ENCODE measurements at regions not wholly inside any gene's neighbourhood (a gene's known extent, or its start where the extent isn't known, plus 50 kb on each side); places are given as distances from the start of the nearest gene placed in this dataset.
A peak's percentile ranks its signal among the peaks of the same experiment; 100 is the strongest.

DNA sequence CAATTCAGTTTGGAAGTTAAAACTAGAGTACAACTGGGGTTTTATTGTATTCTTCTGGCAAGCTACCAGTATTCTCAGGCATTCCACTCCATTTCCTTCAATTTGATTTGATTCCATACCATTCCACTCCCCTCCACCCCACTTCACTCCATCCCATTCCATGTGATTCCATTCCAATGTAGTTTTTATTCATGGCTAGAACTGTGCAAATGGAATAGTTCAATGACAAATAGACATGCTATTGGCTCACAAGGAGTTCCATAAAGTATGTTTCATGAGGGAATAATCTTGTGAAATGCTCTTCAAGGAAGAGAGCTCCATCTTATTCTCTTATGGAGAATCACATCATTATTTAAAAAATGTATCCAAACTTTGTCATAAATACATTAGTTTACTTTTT, 285.0 kb upstream of the BMP2 start:
- no peak for DNase-seq

DNA sequence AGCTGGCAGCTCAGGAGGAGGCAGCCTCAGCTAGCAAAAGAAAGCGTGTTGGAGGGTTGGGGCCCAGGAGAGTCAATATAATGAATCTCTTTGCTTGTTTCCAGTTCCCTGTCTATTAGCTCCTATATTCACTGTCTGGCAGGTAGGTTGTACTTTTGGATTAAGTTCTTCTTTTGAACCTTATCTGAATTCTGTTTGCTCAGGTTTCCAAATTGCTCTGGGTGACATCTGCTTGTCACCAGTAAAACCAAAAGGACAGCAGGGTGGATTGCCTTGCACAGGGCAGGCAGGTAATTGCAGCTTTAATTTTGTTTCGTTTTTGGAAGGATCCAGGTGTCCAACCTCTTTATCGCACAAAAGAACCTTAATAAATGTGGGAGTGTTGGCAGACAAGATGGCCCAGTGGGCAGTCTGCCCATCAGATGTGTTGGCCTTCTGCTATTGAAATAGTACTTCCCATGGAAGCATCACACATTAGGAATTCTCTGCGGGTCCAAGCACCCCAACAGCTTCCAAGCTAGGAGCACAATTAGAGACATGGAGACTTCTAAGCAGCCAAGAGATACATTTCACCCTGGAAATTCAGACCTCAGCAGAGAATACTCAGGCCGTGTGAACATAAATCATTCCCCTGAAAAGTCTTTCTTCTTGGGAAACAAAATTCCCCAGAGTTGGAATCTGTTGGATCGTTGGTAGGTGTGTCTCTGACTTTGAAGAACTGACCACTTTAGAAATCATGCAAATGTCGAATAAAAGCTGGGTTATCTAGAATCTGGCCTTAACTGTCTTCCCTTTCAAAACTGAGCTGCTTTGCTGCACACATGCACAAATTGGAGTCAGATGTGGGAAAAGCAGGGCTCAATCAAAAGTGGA, 286.9 kb upstream of the BMP2 start:
- DNase-seq: peak; percentile 51 to 89

DNA sequence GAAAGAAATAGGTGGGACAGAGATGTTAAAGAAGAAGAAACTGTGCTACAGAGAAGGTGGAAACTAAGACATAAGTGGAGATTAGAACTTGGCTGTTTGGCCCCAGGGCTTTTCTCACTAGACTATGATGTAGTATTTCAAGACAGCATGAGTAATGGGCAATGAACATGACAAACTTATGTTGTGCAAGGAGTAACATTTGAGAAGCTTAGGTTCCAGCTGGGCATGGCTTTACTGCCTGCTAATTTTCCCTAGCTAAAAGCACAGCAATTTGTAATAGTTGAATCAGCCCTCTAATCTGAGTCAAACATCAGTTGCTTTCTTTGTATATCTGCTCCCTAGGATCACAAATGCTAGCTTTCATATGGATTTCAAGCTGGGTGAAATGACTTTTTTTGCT, 294.3 kb upstream of the BMP2 start:
- DNase-seq: peak in 1 of 2 experiments; percentile 8

DNA sequence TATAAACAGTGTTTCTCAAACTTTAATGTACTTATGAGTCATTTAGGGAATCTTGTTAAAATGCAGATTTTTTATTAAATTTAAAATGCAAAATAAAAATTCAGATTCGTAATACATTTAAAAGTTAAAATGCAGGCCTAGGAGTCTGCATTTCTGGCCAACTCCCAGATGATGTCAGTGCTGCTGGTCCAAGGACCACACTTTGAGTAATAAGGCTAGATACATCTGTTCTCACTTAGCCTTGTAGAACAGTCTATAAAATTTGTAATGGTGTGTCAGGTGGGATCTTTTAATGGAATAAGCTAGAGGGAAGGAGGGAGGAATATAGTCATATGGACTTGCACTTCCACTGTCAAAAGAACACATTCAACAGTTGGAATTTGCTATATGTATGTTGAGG, 295.6 kb upstream of the BMP2 start:
- no peak for DNase-seq

DNA sequence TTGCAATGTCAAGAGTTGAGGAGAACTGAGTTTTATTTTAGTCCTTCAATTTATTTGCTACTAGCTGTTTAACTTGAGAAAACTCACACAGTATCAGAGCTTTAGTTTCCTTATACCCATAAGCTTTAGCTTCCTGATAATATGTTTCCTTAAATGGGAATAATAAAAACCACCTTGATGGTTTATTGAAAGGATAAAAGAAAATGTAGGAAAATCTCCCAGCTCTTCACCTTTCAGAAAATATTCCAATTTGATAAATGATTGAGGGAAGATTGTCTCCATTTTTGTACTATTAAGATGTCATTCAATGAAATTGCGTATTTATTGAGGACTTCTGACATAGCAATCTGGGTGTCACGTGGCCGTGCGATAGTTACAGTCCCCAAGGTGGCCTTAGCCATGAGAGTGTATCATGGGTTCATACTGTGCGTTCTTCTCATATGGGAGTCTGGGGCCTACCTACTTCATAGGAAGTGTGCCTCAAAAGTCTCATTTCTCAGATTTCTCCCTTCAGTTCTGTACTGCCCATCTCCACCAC, 296.3 kb upstream of the BMP2 start:
- DNase-seq: no peak

DNA sequence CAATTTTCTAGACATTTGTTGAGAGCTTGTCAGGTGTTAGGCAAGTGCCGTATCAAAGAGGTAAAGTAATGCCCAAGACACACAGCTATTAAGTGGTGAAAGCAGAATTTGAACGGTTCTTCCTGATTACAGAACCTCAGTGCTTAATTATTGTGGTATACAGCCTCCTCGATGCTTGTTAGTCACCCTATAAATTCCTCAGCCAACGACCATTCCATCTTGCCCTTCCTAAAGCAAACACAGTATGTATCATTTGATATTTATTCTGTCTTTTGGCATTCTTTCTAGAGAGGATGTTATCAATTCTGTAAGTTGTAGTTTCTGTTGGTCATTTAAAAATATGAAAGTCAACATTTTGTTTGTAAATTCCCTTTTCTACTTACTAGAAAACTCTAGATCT, 297.8 kb upstream of the BMP2 start:
- no peak for DNase-seq

DNA sequence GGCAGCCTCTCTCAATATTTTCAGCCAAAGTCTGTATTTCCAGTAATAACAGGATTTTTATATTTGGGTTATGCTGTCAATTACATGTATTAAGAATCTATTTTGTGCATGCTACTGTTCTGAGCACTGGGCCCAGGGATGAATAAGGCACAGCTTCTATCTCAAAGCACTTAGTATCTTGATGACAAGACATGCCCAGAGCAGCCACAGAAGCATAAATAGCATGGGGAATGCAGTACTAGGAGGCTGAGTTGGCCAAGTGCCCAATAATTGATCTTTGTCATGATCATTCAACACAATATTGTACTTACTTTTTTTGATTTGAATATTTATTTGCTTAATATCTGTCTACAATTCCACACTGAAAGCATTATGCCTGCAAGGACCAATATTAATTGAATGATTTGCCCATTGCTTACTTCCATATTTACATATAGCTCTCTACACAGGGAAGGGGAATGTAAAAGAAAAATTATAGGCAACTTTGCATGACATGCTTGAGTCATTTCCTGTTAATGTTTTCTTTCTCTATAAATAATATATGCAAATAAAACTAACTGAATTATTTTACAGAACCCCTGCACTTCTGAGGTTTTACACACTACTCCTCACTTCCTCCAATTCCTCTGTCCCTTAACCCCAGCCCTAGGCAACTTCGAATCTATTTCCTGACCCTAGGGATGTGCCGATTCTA, 298.9 kb upstream of the BMP2 start:
- DNase-seq: no peak

DNA sequence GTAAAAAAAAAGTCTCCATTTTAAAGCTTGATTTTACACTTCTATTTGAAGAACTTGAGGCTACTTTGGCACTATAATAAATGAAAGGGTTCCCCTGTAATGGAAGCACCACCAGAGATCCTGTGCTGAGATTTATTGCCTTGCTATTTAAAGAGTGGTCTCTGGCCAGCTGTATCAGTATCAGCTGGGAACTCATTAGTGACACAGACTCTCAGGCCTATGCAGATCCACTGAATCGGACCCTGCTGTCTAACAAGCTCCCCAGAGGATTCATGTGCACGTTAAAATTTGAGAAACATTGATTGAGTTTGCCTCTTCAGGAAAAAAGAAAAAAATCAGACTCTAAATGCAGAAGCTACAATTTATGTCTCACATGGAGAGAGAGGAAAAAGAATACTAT, 299.9 kb upstream of the BMP2 start:
- DNase-seq: no peak

DNA sequence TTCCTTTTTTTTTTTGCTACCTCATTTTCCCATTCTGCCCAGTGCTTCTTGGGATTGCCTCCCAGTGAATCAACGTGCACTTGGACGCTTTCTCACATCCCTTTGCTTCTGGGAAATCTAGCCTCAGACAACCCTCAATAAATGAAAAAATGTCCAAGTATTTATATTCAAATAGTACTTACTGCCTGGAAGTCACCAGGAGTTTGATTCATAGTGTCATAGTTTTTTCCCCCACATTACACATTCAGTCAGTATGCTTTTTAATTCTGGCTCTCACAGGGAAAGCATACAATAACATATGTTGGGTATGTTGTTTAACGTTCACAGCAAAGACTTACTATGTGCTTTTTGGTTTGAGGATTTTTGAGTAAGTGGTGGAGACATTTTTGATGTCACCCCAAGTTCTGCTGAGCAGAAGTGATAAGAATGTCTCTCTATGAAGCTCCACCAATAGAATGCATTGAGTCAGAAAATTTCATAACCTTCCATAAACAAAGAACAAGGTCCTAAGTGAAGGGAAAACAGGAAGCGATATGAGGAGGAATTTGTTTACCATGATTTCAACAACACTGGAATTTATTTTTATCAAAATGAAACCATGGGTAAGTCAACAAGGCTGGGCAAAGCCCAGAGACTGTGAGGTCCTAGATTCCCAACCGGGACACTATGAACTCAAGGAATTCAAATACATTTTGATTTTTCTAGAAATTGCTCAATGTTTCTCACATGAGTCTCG, 301.2 kb upstream of the BMP2 start:
- no peak for DNase-seq

DNA sequence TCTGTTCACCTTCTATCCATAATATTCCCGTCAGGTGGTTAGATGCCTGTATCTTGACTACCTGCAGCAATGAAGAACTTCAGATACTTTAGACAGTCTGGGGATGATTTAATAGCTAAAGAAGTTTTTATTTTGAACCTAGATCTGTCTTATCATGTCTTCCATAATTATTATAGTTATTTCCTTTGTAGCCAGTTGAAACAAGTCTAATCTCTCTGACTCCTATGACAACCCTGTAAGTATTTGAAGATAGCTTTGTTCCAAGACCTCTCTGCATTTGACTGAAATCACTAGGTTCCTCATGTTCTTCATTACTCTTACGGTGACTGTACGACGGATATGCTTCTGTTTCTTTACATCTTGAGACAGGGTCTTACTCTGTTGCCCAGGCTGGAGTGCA, 316.6 kb upstream of the BMP2 start:
- DNase-seq: no peak

DNA sequence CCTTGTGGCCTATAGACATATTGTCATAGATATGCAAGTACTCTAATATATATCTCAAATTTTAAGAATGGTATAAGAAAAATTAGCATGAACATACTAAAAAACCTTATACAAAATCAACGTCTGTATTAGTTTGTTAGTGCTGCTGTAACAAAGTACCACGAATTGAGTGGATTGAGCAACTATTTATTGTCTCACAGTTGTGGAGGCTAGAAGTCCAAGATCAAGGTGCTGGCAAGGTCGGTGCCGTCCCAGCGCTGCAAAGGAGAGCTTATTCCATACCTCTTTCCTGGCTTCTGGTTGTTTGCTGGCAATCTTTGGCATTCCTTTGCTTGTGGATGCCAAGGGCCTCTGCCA, 317.6 kb upstream of the FERMT1 start:
- no peak for DNase-seq

DNA sequence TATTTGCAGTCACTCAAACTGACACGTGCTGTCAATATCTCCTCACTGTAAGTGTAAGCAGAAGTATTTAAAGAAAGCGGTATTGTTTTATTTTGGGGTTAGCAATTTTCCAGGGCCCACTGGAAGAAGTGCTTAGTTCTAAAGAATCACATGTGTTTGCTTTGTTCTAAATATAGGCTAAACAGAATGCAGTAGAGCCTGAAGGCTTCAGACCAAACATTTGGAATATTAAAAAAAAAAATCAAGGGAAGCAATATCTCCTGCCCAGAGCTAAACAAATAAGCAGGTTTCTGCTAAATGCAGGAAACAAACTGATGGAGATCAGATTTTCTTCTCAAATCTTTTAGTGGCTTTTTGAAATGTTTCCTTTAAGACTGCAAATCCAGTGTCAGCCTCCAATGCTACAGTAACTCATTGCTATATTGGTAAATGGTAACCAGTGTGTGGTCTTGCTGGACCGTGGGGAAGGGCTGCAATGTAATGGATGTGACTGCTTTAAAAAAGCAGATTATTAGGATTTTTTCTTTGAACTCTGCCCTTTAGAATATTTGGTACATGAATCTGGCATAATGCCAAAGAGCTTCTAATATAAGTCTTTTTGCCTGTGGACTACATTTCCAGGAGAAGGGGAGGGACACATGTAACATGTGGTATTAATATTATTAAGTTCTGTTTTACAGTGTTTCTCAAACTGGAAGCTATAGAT, 317.1 kb upstream of the FERMT1 start:
- DNase-seq: no peak

DNA sequence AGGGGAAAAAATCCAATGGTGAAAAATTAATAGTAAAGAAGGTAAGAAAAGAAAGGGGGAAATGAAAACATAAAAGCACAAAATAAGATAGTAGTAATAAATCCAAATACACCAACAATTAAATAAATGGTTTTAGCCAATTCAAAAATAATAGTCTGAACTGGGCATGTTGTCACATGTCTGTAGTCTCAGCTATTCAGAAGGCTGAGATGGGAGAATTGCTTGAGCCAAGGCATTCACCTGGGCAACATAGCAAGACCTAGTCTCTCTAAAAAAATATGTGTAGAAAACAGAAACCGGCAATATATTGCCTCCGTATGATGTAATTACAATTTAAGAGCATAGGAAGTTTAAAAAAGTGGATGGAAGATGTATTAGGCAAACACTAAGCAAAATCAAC, 311.3 kb upstream of the FERMT1 start:
- DNase-seq: no peak

DNA sequence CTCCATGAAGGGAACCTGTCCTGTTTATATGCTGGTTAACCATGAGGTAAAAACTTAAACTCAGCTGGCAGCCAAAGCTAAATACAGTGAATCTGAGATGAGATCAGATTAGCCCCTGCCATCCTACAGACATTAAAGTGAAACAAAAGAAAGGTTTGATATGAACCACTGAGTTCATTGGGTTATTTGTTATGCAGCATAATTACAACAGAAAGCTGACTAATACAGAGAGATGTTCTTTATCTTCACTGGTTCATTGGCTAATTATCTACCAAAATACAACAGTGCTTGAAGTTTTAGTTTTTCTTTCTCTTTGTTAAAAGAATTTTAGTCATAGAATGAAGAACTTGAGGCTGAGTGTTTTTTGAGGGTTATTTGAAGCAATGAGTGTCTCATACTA, 307.6 kb upstream of the FERMT1 start:
- no peak for DNase-seq

DNA sequence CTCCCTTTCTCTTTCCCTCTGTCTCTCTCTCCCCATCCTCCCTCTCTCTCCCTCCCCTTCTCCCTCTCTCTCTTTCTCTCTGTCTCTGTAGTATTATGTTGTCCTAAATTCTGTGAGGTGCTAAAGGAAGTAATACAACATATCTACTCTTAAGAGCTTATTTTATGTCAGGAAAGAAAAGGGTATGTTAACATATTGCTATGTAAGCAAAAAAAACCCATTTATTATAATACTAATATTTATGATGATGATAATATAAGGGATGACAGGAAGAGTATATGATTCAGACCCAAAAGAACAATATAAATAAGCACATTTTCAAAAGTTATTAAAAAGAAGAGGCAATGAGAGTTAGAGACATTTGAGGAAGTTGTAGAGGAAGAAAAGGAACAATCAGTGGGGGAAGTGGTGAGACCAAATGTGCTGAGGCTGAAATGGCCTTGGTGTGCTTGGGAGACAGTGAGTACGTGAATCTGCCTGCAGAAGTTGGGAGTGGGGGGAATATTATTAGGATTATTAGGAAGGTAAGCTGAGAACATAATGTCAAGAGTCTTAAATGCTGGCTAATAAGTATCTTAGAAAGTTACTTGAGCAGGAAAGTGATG, 303.6 kb upstream of the FERMT1 start:
- no peak for DNase-seq

DNA sequence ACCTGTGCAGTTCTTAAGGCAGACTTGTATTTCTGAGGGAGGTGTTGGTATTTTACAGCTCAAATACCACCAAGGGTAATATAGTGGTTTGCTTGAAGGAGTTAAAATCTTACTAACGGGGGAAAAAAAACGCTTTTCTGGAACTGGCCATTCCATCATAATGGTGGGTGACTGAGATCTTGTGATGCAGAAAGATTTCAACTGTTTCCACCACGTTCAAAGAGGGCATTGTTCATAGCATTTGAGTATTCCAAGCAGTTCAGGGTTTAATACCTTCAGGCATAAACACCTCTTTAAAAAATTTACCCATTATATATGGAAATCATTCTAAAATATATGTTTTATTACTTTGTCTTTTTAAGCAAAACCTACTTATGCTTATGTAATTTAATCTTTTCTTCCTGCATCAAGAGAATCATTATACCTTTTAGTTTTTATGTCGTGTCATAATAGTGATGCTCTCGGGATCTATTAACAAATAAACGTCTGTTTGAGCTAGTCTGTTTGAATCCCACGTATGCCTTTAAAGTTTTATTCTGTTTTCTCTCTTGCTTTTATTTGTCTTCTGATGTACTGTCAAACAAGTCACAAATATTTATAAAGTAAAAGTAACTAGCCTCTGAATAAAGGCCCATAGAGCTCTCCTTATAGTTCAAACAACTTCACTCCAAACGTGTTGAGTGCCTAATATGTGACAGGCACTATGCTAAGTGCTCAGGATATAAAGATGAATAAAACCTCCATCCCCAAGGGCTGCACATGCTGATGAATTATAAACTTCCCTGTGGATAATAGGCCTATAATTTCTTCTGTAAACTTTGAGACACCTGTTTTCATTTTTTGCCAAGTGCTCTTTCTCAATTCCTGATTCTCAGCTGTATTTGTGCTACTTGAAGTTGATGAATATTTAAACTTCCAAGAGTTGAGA, 298.8 kb upstream of the FERMT1 start:
- DNase-seq: peak in 1 of 2 experiments; percentile 52

DNA sequence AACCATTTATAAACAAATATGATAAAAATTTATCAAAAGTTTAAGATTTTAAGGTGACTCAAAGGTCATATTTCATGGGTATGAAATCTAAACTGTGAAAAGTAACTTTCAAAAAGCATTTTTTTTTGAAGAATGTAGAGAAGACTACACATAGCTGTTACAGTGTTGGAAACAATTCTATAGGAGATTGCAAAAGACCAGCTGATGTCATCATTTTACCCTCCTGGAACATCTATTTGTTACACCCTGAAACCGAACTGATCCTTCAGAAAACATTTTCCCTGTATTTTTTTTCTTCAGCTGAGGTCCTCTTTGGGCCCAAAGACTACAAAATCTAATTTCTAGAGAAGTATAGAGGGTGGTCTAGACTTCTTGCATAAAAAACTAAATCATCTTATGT, 297.5 kb upstream of the FERMT1 start:
- DNase-seq: no peak

DNA sequence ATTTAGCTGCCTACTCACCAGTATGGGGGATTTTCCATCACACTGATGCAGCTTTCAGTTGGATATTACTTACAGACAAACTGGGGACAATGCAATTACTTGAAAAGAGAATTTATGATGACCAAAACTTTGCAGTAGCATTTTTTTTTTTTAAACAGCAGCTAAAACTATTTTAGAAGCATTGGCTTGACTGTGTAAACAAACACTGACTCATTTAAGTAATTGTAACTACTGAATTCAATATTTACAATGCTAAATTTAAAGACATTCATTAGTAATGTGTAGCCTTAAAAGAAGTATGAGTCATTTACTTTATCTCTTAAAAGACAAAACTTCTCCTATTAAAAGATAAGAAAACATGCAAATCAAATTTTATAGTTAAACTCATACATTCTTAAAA, 295.9 kb upstream of the FERMT1 start:
- no peak for DNase-seq

DNA sequence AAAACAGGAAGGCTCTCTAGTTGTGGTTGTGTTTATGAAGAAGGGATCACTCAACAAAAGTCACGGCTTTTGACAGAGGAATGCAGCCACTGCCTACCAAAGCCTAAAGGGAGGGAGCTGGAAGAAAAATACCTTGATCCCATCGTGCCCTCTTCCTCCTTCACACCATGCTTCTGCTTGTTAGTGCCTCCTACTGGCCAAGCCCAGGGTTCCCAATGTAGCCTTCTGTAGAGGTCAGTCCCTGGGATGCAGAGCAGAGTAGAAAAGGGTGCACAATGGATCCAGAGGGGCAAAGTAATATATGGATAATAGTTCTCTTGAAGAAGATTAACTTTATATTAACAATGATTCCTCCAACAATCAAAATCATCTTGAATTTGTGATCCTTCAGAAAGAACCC, 293.5 kb upstream of the FERMT1 start:
- DNase-seq: no peak

DNA sequence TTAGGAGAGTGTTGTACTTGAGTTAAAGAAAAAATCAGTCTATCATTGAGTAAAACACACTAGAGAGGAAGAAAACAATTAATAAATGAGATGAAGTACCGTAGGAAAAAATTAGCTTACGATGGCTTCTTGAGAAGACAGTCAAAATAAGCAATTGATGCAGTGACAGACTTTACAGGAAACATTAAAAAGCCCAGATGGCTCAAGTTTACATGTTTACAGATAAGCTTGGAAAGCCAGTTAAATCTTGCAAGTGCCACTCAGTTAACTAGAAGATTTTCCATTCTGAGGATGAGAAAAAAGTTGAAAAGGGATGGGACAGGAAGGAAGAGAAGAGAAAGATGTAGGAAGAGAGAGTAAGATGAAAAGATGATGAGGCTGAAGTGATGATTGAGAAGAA, 288.8 kb upstream of the FERMT1 start:
- no peak for DNase-seq

DNA sequence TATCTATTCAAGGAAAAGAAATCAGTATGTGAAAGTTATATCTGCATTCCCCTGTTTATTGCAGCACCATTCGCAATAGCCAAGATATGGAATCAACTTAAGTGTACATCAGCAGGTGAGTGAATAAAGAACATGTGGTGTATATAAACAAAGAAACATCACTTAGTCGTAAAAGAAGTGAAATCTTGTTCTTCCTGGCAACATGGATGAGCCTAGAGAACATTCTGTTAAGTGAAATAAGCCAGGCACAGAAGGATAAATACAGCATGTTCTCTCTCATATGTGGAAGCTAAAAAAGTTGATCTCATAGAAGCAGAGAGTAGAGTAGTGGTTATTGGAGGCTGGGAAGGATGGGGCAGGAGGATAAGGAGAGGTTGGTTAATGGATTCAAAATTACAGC, 287.9 kb upstream of the FERMT1 start:
- no peak for DNase-seq
